GM21619 (cell line): ENCODE measurements at regions not wholly inside any gene's neighbourhood (a gene's known extent, or its start where the extent isn't known, plus 50 kb on each side); places are given as distances from the start of the nearest gene placed in this dataset.

Source experiments
- ATAC-seq: cut with Tn5 transposase; IDR thresholded peaks from one replicate; pipeline ENCODE4 v1.9.1; 2021; ENCODE audit not compliant: unreplicated experiment

DNA sequence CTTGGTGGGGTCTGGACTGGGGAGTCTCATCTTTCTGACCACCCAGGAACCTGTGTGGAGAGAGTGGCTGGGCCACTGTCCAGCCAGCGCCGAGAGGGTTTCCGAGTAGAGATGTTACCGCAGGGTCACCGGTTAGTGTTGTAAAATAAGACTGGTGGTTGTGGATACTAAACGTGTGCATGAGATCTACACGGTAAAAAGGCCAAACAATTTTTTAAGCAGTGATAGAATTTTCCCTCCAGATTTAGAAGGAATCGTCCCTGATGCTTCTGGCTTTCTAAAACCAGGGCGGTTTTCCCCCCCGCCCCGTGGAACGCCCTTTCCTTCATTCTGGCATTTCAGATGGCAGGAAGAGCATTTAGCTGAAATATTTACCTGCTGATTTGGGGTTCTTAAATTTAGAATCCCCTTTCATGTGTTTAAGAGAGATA is 72.6 kb upstream of the PPARA start:
- no peak for ATAC-seq

DNA sequence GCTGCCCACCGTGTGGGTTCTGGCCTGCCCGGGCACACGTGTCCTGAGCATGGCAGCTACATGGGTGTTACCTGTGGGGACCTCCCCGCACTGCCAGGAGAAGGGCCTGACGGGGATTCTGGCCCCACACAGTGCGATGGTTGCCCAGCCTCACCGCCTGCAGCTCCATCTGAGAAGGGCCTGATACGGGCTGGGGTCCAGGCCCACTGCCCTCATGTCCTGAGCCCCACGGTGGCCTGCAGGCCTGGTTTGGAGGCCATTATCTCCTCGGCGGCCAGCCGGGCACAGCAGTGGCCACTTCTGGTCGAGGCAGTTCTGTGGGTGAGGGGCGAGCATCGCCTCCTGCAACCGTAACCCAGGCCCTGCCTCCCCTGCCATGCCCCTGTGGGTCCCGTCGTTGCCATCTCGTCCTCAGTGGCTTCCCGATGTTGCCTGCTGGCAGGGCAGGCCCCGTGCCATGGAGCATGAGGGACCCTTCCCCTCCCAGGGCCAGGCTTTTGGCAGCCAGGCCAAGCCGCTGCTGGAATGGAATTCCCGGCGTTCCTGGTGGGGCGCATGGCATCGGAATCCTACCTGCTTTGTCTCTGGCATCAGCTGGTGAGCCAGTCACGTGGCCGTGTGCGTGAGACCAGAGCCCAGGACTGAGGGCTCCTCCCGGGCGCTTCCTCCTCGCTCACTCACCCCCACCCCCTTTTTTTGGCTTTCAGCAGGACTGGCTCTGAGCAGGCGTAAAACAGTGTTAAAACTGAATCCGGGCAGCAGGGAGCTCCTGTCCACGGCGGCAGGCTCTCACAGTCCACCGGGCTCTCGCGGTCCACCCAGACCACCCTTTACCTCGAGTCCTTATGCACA is 71.9 kb upstream of the PPARA start:
- no peak for ATAC-seq

DNA sequence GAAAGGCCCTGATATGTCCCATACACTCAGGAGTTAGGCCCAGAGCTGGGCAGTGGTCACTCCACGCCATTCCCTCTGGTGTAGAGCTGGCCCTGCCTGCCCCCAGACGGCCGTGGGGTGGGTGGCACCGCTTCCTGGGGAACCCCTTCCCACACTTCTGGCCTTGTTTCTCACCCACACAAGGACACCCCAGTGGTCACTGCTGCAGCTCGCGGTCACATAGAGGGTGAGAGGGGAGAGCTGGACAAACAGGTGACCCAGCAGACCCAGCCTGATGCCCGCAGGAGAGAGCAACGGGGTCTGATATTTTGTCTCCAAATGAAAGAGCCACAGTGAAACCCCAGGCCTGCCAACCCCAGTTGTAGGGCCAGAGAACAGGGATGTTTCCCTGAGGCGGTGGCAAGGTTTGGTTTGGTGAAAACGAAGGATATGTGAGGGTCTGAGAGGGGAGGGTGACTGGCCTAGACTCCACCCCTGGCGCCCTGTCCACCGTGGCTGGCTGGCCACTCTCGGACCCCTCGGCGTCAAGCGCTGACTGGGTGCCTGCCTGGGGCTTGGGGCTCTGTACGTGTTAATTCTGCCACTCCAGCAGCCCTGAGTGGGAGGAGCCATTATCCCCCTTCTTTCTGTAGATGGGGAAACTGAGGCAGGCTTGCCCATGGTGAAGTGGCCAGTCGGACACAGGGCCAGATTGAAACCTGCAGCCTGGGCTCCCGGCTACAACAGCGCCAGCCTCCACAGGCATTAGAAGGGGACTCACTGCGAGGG is 71.0 kb upstream of the PPARA start:
- no peak for ATAC-seq

DNA sequence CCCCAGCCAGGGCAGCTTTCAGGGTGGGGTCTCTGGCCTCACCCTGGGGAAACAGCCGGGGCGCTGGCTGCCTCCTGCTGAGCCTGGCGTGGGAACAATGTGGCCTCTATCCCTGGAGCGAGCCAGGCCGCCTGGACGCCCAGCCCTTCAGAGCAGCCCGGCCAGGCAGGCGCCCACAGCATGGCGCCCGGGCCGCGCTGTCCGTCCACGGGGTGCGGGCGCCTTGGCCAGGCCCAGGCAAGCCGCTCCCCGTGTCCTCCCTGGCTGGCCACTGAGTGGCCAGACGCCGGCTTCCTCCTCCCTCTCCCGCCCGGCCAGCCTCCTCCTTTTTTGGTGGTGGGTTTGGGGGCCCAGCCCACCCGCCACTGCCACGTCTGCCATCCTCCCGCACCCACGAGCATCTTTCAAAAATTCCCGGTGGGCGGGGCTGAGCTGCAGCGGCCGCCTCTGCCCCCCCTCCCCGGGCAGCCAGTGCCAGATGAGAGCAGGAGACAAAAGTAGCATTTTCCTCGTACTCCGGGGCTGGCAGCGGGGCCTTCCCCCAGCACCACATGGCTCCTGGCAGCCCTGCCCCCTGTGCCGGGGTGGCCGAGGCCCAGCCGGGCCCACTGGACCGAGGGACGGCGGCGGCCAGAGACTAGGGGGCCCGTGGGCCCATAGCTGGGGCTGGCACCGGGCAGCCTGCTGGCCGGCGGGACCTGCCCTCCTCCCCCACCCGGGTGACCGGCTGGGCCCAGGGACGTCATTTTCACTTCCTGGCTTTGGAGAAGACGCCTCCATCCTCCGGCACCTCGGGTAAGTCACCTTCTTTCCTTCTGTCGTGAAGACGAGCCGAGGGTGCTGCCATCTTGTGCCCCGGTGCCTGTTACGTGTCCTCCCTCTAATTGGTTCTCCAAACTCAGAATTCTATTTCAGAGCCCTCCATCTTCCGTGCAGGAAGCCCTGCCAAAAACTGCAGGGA is 70.2 kb upstream of the PPARA start:
- no peak for ATAC-seq

DNA sequence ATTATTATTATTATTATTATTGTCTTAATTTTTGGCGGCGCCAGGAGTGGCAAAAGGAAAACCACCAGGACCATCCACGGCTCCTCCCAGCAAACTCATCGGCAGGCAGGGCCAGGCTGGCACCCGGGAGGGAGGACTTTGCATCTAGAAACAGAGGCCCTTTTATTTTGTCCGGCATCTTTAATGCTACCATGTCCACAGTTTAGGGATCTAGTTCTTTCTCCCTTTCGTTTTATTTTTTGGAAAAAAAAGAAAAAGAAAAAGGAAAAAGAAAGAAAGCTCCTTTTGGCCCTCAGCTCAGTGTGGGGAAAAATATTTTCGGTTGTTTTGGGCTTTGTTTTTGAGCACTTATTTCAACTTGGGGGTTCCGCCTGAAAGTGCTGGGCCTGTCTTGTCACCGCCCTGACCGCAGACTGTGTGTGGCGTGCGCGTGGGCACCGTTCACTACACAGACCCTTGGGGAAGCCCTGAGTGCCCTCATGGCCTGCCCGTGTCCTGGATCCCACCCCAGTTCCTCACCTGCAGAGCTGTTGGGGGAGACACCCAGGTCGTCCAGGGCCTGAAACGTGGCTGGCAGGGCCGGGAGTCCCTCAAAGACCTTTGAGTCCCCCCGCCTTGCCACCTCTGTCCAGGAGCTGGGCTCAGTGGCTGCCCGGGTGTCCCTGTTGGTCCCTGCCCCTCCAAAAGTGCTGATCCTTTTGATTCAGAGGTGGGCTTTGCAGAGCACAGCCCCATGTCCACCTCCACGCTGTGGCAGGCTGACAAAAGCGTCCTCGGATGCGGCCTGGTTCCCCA is 69.1 kb upstream of the PPARA start:
- ATAC-seq = no peak

DNA sequence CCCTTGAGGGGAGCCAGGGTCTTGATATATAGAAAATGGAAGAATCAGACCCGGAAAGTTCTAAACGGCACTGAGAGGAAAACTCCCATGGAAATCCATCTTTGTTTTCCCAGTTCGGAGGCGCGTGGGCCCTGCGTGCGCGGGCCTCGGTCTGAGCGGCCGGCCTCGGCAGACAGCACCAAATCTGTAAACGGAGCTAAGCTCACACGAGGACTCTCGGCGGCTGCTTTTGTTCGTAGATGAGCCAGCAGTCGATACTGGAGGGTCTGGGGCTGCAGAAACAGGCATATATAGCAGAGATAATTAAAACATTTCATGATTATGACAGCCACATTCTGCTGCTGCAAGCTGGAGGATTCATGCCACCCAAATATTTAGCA is 68.5 kb upstream of the PPARA start:
- no peak for ATAC-seq

DNA sequence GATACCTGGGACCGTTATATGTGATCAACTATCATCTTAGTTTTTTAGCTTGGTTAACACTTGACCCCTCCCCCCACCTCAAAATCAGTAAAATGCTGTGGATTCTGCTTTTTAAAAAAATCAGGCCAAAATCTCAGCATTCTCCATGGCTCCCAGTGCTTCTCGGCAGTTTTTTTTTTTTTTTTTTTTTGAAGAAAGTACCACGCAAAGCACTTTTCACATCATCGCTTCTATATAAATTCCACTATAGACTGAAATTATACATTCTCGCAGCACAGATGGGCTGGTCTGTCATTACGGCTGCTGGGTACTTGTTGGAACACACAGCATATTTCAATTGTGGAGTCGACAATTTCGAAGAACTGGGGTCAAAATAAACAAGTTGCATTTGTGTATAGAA is 67.7 kb upstream of the PPARA start:
- ATAC-seq = no peak

DNA sequence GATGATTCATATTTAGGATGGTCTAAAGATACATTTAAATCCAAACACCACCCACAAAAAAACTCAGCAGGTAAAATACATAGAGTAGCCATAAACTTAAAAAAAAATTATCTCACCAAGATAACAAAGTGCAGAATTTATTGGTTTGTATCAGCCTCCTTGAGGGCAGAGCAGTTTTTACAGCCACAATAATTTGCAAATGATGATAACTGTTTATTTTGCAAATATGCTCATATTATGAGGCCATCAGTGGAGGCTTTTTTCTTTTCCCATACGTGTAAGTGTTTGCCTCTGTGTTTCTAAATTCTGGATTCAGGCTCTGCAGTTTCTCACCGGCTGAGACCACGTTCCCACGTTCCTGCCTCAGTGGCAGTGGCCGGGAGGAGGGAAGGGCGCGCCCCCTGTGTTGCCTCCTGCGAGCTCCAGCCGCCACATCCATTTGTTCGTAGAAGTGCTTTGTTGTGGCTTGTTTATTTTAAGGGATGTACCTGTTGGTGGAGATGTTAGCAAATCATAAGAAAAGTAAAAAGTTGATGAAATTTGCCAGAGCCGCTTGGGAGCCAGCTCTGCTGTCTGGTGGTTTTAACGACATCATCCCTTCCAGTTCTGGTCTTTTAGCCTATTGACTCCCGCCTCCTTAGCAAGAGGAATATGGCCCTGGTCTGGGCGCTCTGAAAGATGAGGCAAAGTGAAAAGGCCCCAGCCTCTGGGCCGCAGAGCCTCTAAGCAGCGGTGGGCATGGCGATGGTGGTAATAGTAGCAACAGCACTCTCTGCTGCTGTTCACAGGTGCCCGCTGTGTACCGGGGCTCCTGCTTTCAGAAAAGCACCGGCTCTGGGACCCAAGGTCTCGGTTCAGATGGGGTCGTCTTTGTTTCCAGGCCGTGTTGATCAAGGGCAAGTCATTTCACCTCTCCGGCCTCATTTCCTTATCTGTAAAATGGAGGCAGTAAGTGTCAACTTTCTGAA is 66.7 kb upstream of the PPARA start:
- no peak for ATAC-seq

DNA sequence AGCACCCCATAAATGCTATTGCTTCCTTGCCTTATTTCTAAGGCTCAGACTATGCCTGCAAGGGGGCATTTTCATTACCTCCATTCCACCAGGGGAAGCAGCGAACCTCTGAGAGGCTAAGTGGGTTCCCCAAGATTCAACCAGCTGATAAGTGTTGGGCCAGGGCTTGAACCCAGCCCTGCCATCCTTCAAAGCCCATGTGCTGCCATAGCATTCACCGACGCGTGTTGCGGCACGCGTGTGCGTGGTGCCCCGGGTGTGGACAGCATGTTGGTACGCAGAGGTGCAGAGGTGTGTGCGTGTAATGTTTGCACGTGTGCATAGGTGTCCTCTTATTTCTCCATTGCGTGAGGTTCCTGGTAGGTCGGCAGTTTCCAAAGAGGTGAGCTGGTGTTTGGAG is 66.0 kb upstream of the PPARA start:
- no peak for ATAC-seq

DNA sequence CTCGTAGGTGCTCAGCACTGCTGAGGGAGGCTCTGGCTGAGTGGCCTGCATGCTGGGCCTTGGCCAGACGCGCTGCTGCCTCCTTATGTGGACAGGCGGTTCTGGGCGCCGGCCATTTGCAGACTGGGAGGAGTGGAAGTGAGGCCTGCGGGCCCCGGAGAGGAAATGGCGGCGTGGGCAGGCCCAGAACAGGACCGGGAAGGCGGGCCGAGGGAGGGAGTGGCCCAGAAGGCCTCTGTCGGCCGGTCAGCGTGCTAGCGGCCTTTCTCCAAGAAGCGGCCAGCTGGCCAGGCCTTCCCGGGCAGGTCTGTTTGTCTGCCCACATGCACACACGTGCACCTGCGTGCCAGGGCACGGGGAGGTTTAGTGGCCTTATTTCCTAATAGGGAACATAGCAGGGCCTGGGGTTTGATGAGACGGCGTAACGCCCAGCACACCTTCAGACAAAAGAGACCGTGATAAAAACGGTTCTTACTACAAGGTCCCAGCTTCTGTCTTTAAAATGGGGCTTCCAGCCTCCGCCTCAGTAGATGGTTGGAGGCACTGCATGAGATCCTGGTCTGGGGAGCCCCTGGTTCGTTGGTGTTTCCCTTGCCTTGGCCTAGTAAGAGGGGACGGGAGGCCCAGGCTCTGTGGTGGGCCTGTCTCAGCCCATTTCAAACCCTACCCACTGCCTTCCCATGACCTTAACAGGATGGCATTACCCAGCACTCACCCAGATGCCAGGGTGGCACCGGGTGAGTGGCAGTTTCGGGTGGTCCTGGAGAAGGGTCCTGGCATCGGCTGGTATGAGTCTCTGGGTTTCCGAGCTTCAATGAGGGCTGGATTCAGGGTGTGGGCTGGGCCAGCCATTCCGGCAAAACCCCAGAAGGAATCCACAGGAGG is 65.1 kb upstream of the PPARA start:
- no peak for ATAC-seq

DNA sequence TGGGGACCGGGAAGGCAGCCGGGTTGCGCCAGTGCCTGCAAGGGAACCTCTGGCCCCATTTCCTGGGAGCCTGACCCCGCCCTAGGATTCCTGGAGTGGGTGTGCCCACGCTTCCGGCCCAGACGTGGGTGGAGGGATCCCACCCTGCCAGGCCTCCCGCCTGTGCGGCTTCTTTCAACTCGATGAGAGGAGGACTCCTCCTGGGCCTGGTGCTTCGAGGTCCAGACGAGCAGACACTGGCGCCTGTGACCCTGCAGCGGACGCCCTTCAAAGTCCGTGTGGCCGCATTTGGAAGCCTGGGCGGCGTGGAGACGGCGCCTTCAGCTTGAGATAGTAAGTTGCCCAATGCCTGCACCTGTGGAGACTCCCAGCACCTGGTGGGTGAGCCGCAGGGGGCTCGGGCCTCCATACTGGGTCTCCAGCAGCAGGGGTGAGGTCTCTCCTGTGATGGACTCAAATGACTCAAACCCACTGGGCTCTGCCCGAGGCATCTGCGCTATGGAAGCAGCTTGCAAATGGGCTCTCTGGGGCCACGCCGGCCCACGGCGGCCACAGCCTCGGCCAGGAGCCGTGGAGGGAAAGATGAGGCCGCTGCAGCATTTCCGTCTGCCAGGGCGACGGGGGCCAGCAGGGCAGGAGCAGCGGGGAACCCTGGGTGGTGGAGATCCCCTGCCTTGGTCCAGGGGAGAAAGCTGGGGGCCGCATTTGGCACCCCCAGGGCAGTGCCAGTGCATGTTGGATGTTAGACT is 64.3 kb upstream of the PPARA start:
- no peak for ATAC-seq

DNA sequence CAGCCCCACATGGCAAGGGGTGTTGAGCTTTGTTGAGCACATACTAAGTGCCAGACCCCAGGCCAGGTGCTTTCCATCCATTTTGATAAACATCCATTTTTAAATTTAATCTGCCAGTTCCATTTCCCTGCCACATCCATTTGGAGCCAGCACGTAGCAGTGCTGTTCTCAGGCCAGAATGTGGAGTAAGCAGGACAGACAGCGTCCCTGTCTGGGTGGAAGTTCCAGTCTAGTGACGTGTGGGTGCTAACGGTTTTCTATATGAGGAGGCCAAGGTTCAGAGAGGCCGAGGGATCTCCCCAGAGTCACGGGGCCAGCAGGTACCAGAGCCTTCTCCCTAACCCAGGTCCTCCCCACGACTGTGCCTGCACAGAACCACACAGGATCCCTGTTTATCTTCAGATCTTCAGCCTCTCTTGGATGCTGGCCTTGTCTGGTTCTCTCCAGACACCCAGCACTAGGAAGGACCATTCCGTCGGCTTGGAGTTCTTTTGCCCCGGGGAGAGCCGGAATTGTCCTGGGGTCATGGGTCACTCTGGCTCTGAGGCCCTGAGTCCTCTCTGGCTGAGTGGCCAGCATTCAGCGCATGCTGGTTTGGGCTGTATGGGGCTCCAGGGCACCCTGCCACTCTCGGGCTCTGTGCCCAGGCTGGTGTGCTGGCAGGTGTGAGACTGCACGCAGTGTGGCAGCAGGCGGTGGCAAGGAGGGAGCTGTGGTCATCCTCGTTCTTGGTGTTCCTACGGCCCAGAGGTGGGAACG is 63.6 kb upstream of the PPARA start:
- no peak for ATAC-seq

DNA sequence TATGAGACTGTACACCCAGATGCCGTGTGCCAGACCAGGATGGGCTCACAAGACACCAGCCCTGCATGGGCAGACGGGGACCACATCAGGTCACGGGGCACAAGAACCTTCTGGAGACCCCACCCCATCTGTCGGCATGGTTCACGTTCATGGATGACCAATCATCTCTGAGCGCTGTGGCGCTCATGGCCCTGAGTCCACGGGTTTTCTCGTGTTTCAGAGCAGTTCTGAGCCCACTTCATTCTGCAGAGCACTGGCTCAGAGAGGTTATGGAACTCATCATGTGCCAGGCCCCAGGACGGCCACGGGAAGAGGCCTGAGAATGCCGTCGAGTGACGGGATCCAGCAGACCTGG is 63.0 kb upstream of the PPARA start:
- no peak for ATAC-seq

DNA sequence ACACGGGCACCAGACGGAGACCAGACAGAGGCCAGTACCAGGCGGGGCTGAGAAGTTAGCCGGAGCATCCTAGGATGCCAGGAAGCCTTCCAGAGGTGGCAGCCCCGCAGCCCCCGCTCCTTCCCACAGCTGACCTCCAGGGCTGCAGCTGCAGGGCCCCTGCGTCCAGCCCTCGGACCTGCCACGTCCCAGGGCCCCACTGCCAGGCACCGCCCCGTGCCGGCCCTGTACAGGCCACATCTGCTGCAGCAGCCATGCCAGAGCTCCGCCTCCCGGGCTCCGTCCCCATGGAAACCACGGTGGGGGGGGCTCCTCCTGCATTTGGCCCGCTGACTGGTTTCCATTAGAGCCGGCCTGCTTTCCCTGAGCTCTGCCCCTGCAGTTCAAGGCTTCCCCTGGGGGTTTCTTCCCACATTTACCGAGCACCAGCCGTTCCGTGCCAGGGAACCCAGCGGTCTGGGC is 62.5 kb upstream of the PPARA start:
- no peak for ATAC-seq

DNA sequence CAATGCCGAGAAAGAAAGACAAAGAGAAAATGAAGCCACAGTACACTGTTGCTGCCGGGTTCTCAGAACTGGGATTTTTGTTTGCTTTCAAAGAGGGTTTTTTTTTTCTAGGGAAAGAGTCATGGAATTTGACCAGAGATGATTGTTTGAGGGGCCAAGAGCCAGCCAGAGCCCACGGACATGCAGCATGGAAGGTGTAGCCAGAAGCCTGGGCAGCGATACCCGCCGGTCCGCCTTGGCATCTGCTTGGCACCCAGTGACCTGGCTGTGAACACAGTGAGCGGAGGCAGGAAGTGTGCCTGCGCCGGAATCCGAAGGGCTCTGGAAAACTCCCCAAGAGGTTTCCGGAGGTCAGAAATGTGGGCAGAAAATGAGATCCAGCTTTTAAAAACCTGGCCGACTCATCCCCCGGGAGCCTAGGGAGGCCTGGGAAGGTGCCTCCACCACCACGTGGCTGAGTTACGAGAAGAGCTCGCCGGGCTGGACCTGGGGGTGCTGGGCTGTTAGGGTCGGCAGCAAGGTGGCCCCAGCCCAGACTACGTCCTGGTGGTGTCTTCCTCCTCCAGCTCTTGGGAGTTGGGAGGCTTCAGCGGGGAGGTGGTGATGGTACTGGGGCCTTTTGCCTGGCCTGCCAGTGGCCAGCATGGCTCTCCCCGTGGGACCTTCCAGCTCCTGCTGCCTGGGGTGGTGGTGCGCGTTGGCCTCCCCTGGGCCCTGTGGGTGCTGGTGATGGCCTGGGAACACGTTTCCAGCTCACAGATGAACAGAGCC is 61.6 kb upstream of the PPARA start:
- no peak for ATAC-seq

DNA sequence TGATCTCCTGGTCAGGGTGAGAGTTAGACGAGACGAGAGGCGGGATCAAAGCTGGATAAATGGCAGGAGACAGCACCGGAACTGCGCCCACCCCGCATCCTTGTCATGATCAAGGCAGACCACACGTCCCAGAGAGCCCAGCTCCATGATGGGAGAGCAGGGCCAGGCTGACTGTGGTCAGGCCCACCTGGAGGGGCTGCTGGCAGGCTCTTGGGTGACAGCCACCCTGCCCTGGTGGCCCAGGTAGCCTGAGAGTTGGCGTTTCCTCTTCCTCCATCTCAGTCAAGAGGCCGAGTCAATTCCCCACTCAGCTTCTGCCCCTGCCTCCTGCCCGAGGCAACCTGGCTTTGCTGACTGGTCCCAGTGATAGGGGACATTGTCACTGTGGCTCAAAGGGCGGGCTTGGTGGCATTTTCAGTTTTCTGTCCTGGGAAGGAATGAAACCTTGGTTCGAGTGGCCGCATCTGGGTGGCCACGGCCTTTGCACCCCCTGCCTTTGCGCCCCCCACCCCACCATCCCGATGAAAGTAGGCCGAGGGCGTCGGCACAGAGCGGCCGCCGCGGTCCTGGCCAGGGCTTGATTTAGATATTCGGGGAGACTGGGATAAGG is 60.8 kb upstream of the PPARA start:
- ATAC-seq = no peak
